ENCODE measurements at regions not wholly inside any gene's neighbourhood (a gene's known extent, or its start where the extent isn't known, plus 50 kb on each side); places are given as distances from the start of the nearest gene placed in this dataset.
"Not testable (repeated sequence)": the region's sequence is repeated elsewhere in the genome, so short reads cannot be mapped to it uniquely, and the experiment has no call there.

DNA sequence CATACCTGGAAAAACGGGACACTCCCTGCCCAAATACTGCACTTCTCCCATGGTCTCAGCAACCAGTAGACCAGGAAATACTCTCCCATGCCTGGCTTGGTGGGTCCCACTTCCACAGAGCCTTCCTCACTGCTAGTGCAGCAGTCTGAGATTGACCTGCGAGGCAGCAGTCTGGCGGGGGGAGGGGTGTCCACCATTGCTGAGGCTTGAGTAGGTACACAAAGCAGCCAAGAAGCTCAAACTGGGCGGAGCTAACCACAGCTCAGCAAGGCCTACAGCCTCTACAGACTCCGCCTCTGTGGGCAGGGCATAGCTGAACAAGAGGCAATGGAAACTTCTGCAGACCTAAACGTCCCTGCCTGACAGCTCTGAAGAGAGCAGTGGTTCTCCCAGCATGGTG lies 191.5 kb upstream of the FTMT start:
- no peak for DNase-seq
- no peaks in the 10 kb centered on the region for H3K4me1 ChIP-seq
- no peak overlapping the region for H3K4me3 ChIP-seq
- H3K36me3 ChIP-seq, result no peaks in the 10 kb centered on the region
- no peaks in the 10 kb centered on the region for H3K27me3 ChIP-seq
- no peaks in the 10 kb centered on the region for H3K9me3 ChIP-seq
- no peak overlapping the region for H3K27ac ChIP-seq
- TF ChIP-seq POLR2A (IDR thresholded peaks at IDR 0.05), result no peak
- TF ChIP-seq, protein P1, sequence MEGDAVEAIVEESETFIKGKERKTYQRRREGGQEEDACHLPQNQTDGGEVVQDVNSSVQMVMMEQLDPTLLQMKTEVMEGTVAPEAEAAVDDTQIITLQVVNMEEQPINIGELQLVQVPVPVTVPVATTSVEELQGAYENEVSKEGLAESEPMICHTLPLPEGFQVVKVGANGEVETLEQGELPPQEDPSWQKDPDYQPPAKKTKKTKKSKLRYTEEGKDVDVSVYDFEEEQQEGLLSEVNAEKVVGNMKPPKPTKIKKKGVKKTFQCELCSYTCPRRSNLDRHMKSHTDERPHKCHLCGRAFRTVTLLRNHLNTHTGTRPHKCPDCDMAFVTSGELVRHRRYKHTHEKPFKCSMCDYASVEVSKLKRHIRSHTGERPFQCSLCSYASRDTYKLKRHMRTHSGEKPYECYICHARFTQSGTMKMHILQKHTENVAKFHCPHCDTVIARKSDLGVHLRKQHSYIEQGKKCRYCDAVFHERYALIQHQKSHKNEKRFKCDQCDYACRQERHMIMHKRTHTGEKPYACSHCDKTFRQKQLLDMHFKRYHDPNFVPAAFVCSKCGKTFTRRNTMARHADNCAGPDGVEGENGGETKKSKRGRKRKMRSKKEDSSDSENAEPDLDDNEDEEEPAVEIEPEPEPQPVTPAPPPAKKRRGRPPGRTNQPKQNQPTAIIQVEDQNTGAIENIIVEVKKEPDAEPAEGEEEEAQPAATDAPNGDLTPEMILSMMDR (IDR thresholded peaks at IDR 0.05), result no peak

GRCh38 chr5:121665542-121665941 lies 186.1 kb upstream of the FTMT start:
- not testable (repeated sequence) for H3K27ac ChIP-seq, H3K4me1 ChIP-seq, DNase-seq, H3K36me3 ChIP-seq, H3K27me3 ChIP-seq, H3K4me3 ChIP-seq, H3K9me3 ChIP-seq

- H3K36me3 ChIP-seq, result no peaks in the 10 kb centered on the region
- no peak overlapping the region for H3K27ac ChIP-seq
- H3K27me3 ChIP-seq, result no peaks in the 10 kb centered on the region
- DNase-seq, result no peak
- H3K4me1 ChIP-seq, result no peaks in the 10 kb centered on the region
- H3K9me3 ChIP-seq, result no peaks in the 10 kb centered on the region
- TF ChIP-seq POLR2A (IDR thresholded peaks at IDR 0.05), result no peak
- TF ChIP-seq, protein P1 (IDR thresholded peaks at IDR 0.05), result no peak
- no peak overlapping the region for H3K4me3 ChIP-seq
Observed at GRCh38 chr5:121667292-121667691, 184.4 kb upstream of the FTMT start.

- Histone ChIP-seq H3K4me1 (no peaks in the 10 kb centered on the region), H3K36me3 (no peaks in the 10 kb centered on the region), H3K9me3 (no peaks in the 10 kb centered on the region), H3K4me3 (no peak overlapping the region), H3K27ac (no peak overlapping the region), H3K27me3 (no peaks in the 10 kb centered on the region)
- TF ChIP-seq, protein P1 (IDR thresholded peaks at IDR 0.05), result no peak
- TF ChIP-seq POLR2A (IDR thresholded peaks at IDR 0.05), result no peak
- DNase-seq, result no peak
Observed at GRCh38 chr5:121668635-121669034, 183.0 kb upstream of the FTMT start.

DNA sequence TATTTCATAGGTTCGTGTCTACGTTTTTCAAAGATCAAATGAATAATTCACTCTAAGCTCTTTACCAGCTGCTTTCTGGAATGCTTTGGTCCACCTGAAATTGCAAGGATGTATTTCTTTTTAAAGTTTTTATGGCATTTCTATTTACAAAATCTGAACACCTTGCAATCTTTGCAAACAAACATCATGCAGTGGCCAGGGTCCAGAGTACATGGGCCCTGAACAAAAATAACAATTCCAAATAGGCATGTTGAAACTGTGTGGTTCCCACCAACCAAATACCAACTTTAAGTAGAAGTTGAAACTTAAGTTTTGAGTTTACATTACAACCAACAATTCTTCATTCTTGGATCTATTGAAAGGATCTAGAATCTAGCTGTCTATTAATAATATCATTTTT lies 180.1 kb upstream of the FTMT start:
- Histone ChIP-seq H3K4me1 (no peaks in the 10 kb centered on the region), H3K27me3 (no peaks in the 10 kb centered on the region), H3K36me3 (no peaks in the 10 kb centered on the region), H3K27ac (no peak overlapping the region), H3K9me3 (no peaks in the 10 kb centered on the region), H3K4me3 (no peak overlapping the region)
- DNase-seq, result no peak
- TF ChIP-seq POLR2A (IDR thresholded peaks at IDR 0.05), result no peak
- TF ChIP-seq, protein P1 (IDR thresholded peaks at IDR 0.05), result no peak

DNA sequence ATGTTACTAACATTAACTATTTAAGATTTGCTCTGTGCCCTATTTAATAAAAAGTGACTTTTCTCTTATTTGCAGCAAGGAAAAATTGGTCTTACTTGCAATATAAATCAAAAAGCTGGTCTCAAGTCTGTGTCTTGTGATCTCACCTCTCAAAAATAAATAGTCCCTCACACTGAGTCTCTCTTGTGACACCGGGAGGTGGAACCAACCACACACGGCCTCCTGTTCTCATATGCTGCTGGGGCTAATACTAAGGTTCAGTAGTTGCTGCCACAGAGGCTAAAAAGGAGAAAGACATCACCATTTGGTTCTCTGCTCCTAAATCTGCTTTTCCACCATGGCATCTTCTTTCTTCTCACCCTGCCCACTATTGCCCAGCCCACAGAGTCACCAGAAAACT lies 175.8 kb upstream of the FTMT start:
- Histone ChIP-seq H3K27me3 (no peaks in the 10 kb centered on the region), H3K4me1 (no peaks in the 10 kb centered on the region), H3K9me3 (no peaks in the 10 kb centered on the region), H3K27ac (no peak overlapping the region), H3K4me3 (no peak overlapping the region), H3K36me3 (no peaks in the 10 kb centered on the region)
- TF ChIP-seq, protein P1 (IDR thresholded peaks at IDR 0.05), result no peak
- no peak for TF ChIP-seq POLR2A (IDR thresholded peaks at IDR 0.05)
- DNase-seq, result no peak

Measured in Peyer's patch (tissue), 4 donors.